ENCODE measurements at regions not wholly inside any gene's neighbourhood (a gene's known extent, or its start where the extent isn't known, plus 50 kb on each side); places are given as distances from the start of the nearest gene placed in this dataset.

DNA sequence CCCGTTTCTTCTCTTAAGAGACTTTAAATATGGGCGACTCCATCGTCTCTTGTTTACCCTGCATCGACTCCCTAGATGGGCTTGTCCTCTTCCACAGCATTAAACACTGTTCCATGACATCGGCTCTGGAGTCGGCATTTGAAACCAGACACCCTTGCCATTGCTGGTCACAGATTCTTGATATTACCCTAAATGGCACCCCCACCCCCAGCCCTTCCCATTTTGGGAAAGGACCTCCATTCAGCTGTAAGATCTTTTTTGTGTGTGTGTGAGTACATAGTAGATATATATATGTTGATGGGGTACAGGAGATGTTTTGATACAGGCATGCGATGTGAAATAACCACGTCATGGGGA lies 51.1 kb upstream of the SH3PXD2B start:
- in situ Hi-C loops (cut with HindIII; ENCODE audit: low sequenced_read_pairs), result no loop called here
- no peak for DNase-seq (ENCODE audit: low spot score)

DNA sequence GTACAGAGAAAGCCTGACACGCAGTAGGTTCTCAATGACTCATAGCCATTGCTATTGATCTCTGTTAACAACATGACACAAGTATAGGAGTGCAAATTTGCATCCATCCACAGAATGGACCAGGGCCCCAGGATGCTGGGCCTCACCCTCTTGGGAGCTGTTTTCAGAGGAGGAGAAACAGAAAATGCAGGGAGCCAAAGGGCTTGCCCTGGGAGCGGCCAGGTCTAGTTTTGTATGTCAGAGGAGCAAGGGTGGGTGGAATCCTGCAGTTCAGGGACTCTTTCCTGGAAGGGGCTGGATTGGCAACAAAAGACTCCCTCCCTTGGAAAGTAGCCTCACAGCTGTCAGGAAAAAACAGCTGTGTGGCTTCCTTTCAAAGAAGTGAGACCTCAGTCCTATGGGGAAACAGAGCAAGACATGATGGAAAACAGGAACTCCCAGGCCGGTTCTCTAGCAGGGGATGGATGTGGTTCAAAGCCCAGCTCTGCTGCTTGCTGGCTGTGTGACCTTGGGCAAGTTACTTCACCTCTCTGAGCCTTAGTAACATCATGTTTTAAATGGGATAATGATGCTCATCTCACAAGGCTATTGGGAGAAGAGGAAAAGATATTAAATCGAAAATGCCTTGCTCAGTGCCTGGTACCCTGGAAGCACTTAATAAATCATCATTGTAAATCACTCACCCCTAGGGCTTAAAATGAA lies 50.5 kb upstream of the SH3PXD2B start:
- no peak for DNase-seq (ENCODE audit: low spot score)
- in situ Hi-C loops (cut with HindIII; ENCODE audit: low sequenced_read_pairs), result no loop called here

DNA sequence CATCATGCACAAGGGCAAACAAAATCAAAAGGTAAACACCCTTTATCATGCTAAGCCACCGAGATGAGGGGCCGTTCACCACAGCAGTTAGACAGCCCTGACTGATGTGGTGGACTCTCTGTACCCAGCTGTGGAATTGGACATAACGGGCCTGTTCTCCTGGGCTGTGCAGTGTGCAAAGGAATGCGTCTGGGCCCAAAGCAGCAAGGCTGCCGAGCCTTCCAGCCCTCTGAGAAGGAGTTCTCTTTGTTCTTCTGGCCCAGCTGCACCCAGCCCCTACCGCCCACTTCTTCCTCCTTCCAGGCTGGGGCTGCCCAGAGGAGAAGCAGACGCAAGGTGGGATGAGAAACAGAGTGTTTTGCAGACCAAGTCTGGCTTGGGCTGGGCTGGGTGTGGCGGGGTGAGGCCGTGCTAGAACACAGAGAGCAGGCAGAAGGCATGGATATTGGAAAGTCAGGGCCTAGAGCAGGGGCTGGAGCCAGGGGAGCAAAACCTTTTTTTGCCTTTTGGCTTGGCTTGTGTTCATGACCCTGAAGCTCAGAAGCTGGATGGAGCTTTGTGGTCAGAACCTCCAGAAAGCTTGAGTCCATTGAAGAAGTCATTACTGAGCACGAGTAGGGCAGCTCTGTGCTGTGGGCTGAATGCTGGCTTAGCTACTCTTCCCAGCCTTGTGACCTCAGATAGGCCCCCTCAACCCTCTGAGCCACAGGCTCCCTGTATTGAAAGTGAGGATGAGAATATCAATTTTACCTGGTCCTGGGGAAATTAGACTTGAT lies 49.8 kb upstream of the SH3PXD2B start:
- in situ Hi-C loops (cut with HindIII; ENCODE audit: low sequenced_read_pairs), result no loop called here
- no peak for DNase-seq (ENCODE audit: low spot score)

Measured in G401 (cell line).